DND-41 (cell line): ENCODE measurements at regions not wholly inside any gene's neighbourhood (a gene's known extent, or its start where the extent isn't known, plus 50 kb on each side); places are given as distances from the start of the nearest gene placed in this dataset.

Source experiments
- ATAC-seq: fragments of 200-7000 bp; cut with Tn5 transposase; 3 replicates; pipeline ENCODE4 v1.9.1; 2021; ENCODE audit warnings: low read depth; ENCODE audit not compliant: insufficient read depth
- DNase-seq: peaks from one replicate; pipeline ENCODE4 v3.0.0-alpha.2; 2020
- H2AFZ ChIP-seq: 2 replicates; pipeline ENCODE4 v1.6.0; 2012; ENCODE audit warnings: low read depth, low read length
- H3K27ac ChIP-seq: 2 replicates; pipeline ENCODE4 v1.5.1; 2012; ENCODE audit warnings: low read length, inconsistent platforms
- H3K27me3 ChIP-seq: fragments of 200-600 bp; sonication (generic); 2 replicates; pipeline ENCODE4 v1.6.0; 2012; ENCODE audit warnings: low read length, mild to moderate bottlenecking, inconsistent platforms; ENCODE audit not compliant: insufficient read depth, poor library complexity
- H3K36me3 ChIP-seq: 2 replicates; pipeline ENCODE4 v1.5.1; 2012; ENCODE audit warnings: low read length, inconsistent platforms; ENCODE audit not compliant: insufficient read depth
- H3K4me1 ChIP-seq: 2 replicates; pipeline ENCODE4 v1.5.1; 2012; ENCODE audit warnings: mild to moderate bottlenecking, low read length; ENCODE audit not compliant: insufficient read depth
- H3K4me2 ChIP-seq: 2 replicates; pipeline ENCODE4 v1.6.0; 2012; ENCODE audit warnings: mild to moderate bottlenecking, moderate library complexity, low read length, inconsistent platforms; ENCODE audit not compliant: insufficient read depth
- H3K4me3 ChIP-seq, 2 experiments: fragments of 200-600 bp in 1 of 2; shearing (Covaris generic) in 1 of 2; 2 replicates each; pipeline ENCODE4 v1.5.1; 2012 to 2016; ENCODE audit warnings: inconsistent platforms in 2 of 2, low read length in 2 of 2, mild to moderate bottlenecking in 2 of 2, low read depth in 1 of 2, moderate library complexity in 1 of 2
- H3K79me2 ChIP-seq: 2 replicates; pipeline ENCODE4 v1.6.0; 2012; ENCODE audit warnings: low read length, inconsistent platforms; ENCODE audit not compliant: insufficient read depth
- H3K9ac ChIP-seq: 2 replicates; pipeline ENCODE4 v1.6.0; 2012; ENCODE audit warnings: low read depth, mild to moderate bottlenecking, inconsistent platforms, low read length, moderate library complexity
- H3K9me3 ChIP-seq: 2 replicates; pipeline ENCODE4 v1.5.1; 2012; ENCODE audit warnings: low read length, moderate library complexity, mild to moderate bottlenecking, inconsistent platforms; ENCODE audit not compliant: insufficient read depth, severe bottlenecking
- H4K20me1 ChIP-seq: 2 replicates; pipeline ENCODE4 v1.6.0; 2012; ENCODE audit warnings: low read length; ENCODE audit not compliant: insufficient read depth
- EZH2 ChIP-seq: IDR thresholded peaks from 3 replicates; pipeline ENCODE4 v1.6.1; 2012; ENCODE audit warnings: borderline replicate concordance, low read depth, mild to moderate bottlenecking, moderate library complexity, low read length, inconsistent platforms; ENCODE audit not compliant: severe bottlenecking
- TF ChIP-seq, protein P1 (sequence below): IDR thresholded peaks from 2 replicates; pipeline ENCODE4 v1.5.1; 2012; ENCODE audit warnings: borderline replicate concordance, low read length, moderate library complexity, mild to moderate bottlenecking; ENCODE audit not compliant: poor library complexity, severe bottlenecking; ENCODE audit errors: extremely low read depth

DNA sequence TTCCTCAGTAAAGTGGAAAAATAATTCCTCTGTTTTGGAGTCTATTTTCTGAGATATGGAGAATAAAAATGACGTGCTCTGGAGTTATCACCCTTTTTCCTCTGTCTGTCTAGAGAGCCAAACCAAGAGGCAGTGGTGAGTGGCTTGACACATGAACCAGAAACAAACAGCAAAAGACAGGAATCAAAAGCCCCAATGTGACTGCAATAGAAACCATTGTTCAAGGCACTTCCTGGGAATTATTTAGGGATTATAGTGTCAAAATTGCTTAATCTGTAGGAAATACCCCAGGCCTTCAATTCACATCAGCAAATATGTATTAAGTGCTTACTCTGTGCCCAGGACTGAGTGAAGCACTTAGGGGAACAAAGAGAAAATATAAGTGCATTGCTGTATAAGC lies 560.4 kb upstream of the JAG1 start:
- no peak overlapping the region for H3K9ac ChIP-seq
- H3K79me2 ChIP-seq, result no peaks in the 10 kb centered on the region
- H3K36me3 ChIP-seq, result no peaks in the 10 kb centered on the region
- ATAC-seq (no peak), DNase-seq (no peak)
- no peaks in the 10 kb centered on the region for H4K20me1 ChIP-seq
- TF ChIP-seq, protein P1, sequence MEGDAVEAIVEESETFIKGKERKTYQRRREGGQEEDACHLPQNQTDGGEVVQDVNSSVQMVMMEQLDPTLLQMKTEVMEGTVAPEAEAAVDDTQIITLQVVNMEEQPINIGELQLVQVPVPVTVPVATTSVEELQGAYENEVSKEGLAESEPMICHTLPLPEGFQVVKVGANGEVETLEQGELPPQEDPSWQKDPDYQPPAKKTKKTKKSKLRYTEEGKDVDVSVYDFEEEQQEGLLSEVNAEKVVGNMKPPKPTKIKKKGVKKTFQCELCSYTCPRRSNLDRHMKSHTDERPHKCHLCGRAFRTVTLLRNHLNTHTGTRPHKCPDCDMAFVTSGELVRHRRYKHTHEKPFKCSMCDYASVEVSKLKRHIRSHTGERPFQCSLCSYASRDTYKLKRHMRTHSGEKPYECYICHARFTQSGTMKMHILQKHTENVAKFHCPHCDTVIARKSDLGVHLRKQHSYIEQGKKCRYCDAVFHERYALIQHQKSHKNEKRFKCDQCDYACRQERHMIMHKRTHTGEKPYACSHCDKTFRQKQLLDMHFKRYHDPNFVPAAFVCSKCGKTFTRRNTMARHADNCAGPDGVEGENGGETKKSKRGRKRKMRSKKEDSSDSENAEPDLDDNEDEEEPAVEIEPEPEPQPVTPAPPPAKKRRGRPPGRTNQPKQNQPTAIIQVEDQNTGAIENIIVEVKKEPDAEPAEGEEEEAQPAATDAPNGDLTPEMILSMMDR, result no peak
- TF ChIP-seq EZH2, result no peak
- H3K27me3 ChIP-seq, result peaks cover 3% of the 10 kb centered on the region
- H3K27ac ChIP-seq, result no peak overlapping the region
- no peak overlapping the region for H2AFZ ChIP-seq
- H3K4me3 ChIP-seq, result no peak overlapping the region
- no peak overlapping the region for H3K4me2 ChIP-seq
- H3K4me1 ChIP-seq, result no peaks in the 10 kb centered on the region
- H3K9me3 ChIP-seq, result no peaks in the 10 kb centered on the region

DNA sequence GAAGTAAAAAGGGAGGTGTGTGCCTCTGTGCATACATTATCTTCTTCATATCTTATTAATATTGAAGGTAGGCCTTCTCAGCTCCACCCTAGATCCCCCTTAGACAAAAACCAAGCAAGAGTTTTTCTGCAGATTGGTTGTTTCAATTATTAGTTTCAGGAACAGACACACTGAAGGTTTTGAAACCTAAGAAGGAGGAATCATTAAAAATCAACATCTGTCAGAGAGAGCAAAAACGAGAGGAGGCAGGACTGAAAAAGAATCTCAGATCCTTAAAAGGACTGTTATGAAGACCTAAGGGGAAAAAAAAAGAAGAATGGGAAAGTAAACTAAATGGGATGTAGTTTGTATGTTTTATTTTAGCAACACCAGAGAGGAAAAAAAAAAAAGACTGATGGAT lies 560.8 kb upstream of the JAG1 start:
- no peak for ATAC-seq
- H2AFZ ChIP-seq, result no peak overlapping the region

GRCh38 chr20:11235058-11235457 lies 561.3 kb upstream of the JAG1 start:
- Histone ChIP-seq H3K79me2 (no peaks in the 10 kb centered on the region), H3K27me3 (peaks cover 3% of the 10 kb centered on the region), H2AFZ (no peak overlapping the region), H4K20me1 (no peaks in the 10 kb centered on the region), H3K36me3 (no peaks in the 10 kb centered on the region), H3K27ac (no peak overlapping the region), H3K4me1 (no peaks in the 10 kb centered on the region), H3K4me2 (no peak overlapping the region), H3K9me3 (no peaks in the 10 kb centered on the region), H3K4me3 (no peak overlapping the region), H3K9ac (no peak overlapping the region)
- ATAC-seq (no peak), DNase-seq (no peak)
- TF ChIP-seq, protein P1, result no peak
- no peak for TF ChIP-seq EZH2

More for the DNA sequence above, 560.8 kb upstream of the JAG1 start:
- H3K79me2 ChIP-seq, result no peaks in the 10 kb centered on the region
- H4K20me1 ChIP-seq, result no peaks in the 10 kb centered on the region
- H3K9ac ChIP-seq, result no peak overlapping the region
- no peak for DNase-seq
- H3K27me3 ChIP-seq, result peaks cover 3% of the 10 kb centered on the region
- no peaks in the 10 kb centered on the region for H3K9me3 ChIP-seq
- TF ChIP-seq, protein P1, result no peak
- no peak for TF ChIP-seq EZH2
- H3K36me3 ChIP-seq, result no peaks in the 10 kb centered on the region
- H3K4me2 ChIP-seq, result no peak overlapping the region
- H3K4me3 ChIP-seq, result no peak overlapping the region
- H3K4me1 ChIP-seq, result no peaks in the 10 kb centered on the region
- H3K27ac ChIP-seq, result no peak overlapping the region

DNA sequence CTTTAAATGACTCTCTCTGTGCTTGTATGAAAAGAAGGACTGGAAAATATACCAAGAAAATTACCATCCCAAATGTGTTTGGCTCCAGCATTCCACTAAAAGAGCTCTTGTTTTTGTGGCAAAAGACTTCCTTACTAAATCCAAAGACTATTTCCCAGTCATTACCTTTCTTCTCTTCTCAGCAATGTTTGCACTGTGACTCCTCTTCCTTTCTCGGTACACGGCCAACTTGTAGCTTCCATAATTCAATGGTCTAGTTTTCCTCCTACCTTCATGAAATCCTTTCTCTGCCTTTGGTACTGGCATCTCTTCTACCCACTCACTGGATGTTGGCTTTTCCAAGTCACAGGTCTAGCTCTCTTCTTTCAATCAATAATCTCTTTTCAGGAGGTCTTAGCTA lies 568.5 kb upstream of the JAG1 start:
- Histone ChIP-seq H3K36me3 (no peaks in the 10 kb centered on the region), H3K4me1 (no peaks in the 10 kb centered on the region), H3K9me3 (no peaks in the 10 kb centered on the region), H3K4me2 (no peak overlapping the region), H3K27ac (no peak overlapping the region), H3K79me2 (no peaks in the 10 kb centered on the region), H4K20me1 (no peaks in the 10 kb centered on the region), H3K27me3 (peaks cover 1% of the 10 kb centered on the region), H2AFZ (no peak overlapping the region), H3K4me3 (no peak overlapping the region), H3K9ac (no peak overlapping the region)
- no peak for DNase-seq
- no peak for ATAC-seq
- TF ChIP-seq, protein P1, result no peak
- TF ChIP-seq EZH2, result no peak
